ENCODE measurements at regions not wholly inside any gene's neighbourhood (a gene's known extent, or its start where the extent isn't known, plus 50 kb on each side); places are given as distances from the start of the nearest gene placed in this dataset.

GRCh38 chr4:124199755-124200154 lies 512.8 kb downstream of the ANKRD50 start:
- no peak for DNase-seq

DNA sequence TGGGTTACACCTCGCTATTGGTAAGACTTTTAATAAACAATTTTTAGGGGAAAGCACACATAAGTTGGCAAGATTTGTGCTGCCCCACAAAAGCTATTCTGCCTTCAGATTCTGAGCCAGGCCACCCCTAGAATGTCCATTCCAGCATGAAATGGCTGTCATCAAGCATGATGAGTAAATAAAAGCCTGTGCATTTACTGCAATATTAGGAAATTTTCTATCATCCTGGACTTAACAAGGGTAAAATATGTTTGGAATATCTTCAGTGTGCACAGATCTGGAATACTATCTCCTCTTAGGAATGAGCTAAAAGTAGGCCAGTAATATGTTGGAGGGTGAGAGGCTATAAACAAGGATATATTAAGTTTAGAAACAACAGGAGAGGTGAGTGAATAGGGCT lies 510.9 kb downstream of the ANKRD50 start:
- DNase-seq: no peak

GRCh38 chr4:124202099-124202498 lies 510.4 kb downstream of the ANKRD50 start:
- DNase-seq: no peak

DNA sequence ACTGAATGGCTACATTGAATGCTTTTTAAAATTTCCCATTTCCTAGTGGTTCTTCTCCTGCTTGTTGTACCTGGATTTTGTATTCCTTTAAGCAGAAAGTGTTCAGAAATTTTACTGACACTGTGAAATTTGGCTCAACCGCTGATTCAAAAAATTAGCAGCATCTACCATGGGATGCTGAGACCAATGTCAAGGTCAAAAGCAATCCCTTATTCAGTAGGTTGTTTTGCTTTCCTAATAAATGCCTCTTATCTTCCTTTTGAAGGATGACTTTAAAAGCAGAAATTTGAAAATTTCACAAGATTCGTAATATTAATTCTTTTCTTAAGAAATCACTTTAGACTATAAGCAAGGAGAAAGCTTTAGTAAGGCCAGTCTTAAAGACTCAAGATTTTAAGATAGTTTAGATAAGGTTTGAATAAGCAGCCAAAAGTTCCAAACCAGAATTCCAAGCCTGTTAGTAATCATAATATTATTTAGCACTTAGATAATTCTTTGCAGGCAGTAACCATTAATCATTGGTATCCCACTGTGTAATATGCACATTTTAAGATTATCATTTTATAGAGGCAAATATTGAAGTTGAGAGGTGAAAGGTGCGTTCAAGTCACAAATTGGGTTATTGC lies 508.8 kb downstream of the ANKRD50 start:
- no peak for DNase-seq

DNA sequence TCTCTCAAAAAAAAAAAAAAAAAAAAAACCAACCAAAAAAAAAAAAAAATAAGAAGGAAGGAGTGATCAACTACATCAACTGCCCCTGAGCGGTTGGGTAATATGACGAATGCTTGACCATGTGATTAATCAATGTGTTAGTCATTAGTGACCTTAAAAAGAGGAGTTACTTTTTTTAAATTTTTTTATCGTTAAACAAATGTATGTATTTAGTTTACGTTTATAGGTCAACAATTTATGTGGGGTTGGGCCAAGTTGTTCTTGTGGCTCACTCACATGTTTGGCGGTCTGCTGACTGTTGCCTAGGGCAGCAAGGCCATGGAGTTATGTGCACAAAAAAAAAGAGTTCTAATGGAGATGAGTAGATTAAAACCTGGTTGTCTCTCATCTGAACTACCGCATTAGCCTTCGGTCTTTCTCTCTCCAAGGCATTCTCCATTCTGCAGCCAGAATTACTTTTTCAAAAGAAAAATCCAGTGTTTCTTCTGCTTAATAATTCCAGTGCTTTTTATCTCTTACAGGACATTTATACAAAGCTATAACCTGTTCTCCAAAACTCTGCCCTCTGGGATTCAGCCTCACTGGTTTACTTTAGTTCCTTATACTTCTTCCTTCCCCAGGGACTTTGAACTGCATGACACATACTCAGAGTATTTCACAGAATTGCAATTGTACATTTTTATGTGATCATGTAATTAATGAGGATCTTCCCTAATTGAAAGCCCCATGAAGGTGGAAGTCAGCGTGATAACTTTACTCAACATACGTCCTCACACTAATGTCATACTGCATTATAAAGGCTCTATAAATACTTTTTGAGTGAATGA lies 505.5 kb downstream of the ANKRD50 start:
- no peak for DNase-seq

GRCh38 chr4:124209211-124209610 lies 503.3 kb downstream of the ANKRD50 start:
- no peak for DNase-seq

GRCh38 chr4:124209626-124210025 lies 502.9 kb downstream of the ANKRD50 start:
- no peak for DNase-seq

- no peak for DNase-seq
Measured at GRCh38 chr4:124210746-124211145, 501.8 kb downstream of the ANKRD50 start.

GRCh38 chr4:124212815-124213630 lies 499.5 kb downstream of the ANKRD50 start:
- DNase-seq: no peak

- no peak for DNase-seq
Measured at GRCh38 chr4:124219389-124219788, 493.1 kb downstream of the ANKRD50 start.

GRCh38 chr4:124224256-124224655 lies 488.3 kb downstream of the ANKRD50 start:
- DNase-seq: no peak

GRCh38 chr4:124227981-124228380 lies 484.6 kb downstream of the ANKRD50 start:
- DNase-seq: no peak

- DNase-seq: no peak
Measured at GRCh38 chr4:124230268-124230667, 482.3 kb downstream of the ANKRD50 start.

GRCh38 chr4:124234771-124235170 lies 477.8 kb downstream of the ANKRD50 start:
- DNase-seq: no peak

DNA sequence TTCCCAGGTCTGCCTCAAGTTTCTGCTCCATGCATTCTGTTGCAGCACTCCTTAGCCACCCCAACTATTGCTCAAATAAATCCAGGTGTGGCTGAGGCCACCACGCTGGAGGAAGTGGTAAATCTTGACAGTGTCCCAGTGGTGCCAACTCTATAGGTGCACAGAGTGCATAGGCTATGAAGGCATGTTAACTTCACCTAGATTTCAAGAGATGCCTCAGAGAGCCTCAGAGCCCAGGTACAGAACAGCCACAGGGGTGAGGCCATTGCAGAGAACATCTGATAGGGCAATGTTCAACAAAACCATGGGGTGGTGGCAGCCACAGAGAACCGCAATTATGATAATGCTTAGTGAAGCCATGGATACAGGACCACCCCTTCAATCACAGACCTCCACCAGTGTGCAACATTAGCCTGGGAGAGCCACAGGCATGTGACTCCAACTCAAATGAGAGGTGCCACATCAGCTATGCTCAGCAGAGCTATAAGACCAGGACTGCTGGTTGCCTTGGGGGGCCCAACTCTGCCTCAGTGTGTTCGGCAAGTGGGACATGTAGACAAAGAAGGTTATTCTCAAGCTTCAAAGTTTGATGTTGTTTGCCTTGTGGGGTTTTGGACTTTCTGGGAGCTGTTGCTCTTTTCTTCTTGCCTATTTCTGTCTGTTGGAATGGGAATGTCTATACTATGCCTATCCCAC lies 468.7 kb downstream of the ANKRD50 start:
- no peak for DNase-seq

DNA sequence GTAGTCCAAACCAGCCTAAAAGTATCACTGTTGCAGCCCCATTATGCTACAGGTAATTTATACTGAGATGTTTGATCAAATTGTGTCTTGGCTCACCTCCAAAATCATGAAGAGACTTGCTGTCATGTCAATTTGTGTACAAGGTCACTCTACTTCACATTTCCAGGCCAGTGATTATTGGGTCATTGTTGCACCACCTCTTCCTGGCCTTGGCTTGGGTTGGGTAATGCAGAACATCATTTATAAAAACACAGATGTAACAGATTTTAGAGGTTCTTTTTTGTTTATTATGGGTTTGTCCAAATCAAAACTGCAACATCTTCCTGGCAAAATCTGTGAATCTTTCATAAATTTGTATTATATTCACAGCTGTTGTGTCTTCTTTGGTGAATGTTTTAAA lies 459.5 kb downstream of the ANKRD50 start:
- DNase-seq: peak; percentile 42

DNA sequence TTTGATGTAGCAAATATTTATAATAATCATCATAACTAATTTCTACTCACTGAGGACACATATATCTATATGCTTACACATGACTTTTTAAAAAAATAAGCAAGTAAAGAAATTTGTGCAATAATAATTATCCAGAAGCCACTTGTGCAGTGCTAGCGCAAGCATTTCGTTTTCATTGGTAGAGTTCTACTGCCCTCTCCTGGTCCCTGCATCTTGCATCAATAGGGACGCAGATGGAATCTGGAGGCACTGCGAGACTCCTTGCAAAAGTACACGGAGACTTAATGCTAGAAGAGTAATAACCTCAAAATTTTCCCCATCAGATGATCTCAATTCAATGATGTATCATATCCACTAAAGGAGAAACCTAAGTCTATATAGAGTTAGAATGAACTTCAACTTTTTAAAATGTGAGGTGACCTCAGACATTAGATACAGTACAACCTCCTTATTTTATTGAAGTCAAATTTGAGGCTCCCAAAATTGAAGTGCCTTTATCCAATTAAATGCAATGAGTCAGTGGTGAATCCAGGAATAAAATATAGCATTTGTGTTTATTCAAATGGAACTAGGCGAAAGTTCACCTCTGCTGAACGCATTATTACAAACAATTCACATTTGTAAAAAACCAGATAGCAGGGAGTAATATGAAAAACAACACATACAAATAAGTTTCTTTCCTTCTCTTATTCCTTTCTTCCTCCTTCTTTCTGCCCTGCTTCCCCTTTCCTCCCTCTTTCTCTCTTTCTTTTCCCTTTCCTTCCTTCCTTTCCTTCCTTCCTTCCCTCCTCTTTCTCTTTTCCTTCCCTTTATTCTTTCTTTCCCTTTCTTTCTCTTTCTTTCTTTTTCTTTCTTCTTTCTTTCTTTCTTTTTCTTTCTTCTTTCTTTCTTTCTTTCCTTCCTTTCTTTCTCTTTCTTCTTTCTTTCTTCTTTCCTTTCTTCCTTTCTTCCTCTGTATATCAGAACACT lies 450.0 kb downstream of the ANKRD50 start:
- peak; percentile 26 for DNase-seq

DNA sequence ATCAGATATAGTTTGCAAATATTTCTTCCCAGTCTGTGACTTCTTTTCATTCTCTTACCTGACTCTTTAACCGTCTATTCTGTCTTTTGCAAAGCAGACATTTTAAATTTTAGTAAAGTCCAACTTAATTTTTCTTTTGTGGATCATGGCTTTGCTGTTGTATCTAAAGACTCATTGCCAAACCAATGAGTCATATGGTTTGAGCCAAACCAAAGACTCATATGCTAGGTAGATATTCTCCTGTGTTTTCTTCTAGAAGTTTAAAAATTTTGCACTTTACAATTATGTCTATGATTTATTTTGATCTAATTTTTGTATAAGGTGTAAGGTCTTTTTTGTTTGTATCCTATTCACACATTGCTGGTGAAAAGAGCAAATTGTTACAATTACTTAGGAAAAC lies 446.8 kb downstream of the ANKRD50 start:
- DNase-seq: no peak

DNA sequence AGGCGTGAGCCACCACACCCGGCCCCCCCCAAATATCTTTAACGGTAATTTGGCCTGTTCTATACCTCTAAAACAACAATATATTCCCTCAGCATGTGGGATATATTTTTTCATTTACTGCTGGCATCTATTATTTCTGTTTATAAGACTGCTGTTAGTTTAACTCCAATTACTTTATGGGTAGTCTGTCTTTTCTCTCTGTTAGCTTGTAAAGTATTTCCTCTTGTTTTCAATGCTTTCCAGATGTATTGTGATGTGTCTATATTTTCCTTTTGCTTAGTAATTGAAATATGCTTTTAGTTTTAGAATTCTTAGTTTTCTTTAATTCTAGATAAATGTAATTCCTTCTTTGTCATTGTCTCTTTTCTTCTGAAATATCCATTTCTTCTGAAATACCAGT lies 445.8 kb downstream of the ANKRD50 start:
- DNase-seq: no peak

DNA sequence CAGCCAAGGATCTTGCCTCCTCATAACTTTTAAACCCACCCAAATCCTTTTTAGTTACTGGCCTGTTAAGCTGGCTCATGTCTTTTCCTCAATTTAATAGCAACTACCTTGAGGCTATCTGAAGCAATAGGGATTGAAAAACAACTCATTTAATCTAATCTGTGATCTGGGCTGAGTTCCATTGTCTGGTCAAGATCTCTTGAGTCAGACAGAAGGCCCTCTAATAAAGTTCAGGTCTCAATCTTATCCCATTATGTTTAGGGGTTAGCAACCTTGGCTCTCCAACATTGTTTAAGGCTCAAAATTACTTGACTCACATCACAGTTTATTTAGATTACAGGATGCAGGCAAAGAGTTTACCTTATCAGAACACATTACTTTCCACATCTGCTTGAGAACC lies 436.1 kb downstream of the ANKRD50 start:
- DNase-seq: no peak

DNA sequence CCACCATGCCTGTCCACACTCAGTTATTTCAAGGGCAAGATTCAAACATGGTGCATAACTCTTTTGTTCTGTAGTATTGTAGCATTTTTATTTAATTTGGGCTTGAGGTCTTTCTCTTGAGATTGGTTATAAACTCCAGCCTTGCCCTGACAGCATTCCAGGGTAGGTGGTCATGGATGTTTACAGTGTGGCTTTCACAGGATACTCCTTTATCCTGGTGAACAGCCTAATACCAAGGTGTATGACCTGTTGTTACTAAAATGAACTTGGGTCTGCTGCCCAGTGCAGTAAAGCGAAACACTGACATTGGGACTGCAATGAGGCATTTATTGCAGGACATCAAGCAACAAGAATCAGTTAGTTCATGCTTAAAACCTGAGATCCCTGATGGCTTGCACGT lies 434.8 kb downstream of the ANKRD50 start:
- no peak for DNase-seq

DNA sequence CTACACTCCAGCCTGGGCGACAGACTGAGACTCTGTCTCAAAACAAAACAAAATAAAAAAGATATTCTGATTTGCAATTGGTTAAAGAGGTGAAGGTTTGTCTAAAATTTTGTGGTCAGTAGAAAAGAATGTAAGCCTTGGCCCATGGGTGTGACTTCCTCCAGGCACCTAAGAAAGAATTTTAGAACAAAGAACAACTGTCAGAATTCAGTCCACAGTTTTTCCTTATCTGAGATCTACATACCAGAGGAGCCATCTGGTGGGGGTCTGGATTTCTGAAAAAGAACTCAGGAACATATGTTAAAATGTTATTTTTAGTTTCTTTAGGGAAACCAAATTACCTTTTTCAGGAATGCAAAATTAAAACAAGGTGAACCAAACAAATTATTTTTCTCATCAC lies 434.1 kb downstream of the ANKRD50 start:
- DNase-seq: no peak

Data from NCI-H774 (cell line).